ENCODE measurements at regions not wholly inside any gene's neighbourhood (a gene's known extent, or its start where the extent isn't known, plus 50 kb on each side); places are given as distances from the start of the nearest gene placed in this dataset.

DNA sequence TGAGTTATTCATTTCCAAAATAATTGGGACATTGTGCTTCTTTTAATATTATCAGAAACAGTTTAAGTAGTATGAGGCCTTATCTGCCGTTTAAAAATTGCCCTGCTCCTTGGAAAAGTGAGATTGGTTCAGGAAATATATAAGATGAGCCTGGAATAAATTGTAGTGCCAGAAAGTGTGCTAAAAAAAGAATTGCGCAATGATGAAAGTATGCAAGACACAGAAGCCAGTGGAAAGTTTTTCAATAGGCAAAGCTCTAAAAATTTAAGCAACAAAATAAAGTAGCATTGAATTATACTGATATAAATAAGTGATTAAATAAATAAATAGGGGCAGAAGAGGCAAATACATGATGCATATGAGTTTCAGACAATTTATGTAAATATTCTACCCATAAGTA, 834.9 kb downstream of the BCL11B start:
- TF ChIP-seq POLR2AphosphoS5 (IDR thresholded peaks at IDR 0.05; ENCODE audit: low read depth): no peak
- TF ChIP-seq, protein P1, sequence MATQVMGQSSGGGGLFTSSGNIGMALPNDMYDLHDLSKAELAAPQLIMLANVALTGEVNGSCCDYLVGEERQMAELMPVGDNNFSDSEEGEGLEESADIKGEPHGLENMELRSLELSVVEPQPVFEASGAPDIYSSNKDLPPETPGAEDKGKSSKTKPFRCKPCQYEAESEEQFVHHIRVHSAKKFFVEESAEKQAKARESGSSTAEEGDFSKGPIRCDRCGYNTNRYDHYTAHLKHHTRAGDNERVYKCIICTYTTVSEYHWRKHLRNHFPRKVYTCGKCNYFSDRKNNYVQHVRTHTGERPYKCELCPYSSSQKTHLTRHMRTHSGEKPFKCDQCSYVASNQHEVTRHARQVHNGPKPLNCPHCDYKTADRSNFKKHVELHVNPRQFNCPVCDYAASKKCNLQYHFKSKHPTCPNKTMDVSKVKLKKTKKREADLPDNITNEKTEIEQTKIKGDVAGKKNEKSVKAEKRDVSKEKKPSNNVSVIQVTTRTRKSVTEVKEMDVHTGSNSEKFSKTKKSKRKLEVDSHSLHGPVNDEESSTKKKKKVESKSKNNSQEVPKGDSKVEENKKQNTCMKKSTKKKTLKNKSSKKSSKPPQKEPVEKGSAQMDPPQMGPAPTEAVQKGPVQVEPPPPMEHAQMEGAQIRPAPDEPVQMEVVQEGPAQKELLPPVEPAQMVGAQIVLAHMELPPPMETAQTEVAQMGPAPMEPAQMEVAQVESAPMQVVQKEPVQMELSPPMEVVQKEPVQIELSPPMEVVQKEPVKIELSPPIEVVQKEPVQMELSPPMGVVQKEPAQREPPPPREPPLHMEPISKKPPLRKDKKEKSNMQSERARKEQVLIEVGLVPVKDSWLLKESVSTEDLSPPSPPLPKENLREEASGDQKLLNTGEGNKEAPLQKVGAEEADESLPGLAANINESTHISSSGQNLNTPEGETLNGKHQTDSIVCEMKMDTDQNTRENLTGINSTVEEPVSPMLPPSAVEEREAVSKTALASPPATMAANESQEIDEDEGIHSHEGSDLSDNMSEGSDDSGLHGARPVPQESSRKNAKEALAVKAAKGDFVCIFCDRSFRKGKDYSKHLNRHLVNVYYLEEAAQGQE (IDR thresholded peaks at IDR 0.05; ENCODE audit: insufficient replicate concordance, low read depth): no peak
